Subcutaneous abdominal adipose tissue (tissue), 5 donors: ENCODE measurements at regions not wholly inside any gene's neighbourhood (a gene's known extent, or its start where the extent isn't known, plus 50 kb on each side); places are given as distances from the start of the nearest gene placed in this dataset.

Experiments used
- H3K27ac ChIP-seq: one replicate; pipeline ENCODE4 v1.7.0; 2013; ENCODE audit warnings: low read depth, mild to moderate bottlenecking, inconsistent platforms, low read length, moderate library complexity
- H3K27me3 ChIP-seq, 5 donors: one replicate each; pipeline ENCODE4 v1.7.0; 2013; ENCODE audit warnings: low read length in 5 of 5, inconsistent platforms in 1 of 5; ENCODE audit not compliant: control insufficient read depth in 5 of 5, insufficient read depth in 4 of 5
- H3K36me3 ChIP-seq, 5 donors: one replicate each; pipeline ENCODE4 v1.7.0; 2013; ENCODE audit warnings: low read length in 5 of 5; ENCODE audit not compliant: control insufficient read depth in 5 of 5, insufficient read depth in 5 of 5
- H3K4me1 ChIP-seq, 5 donors: one replicate each; pipeline ENCODE4 v1.7.0; 2013; ENCODE audit warnings: low read length in 5 of 5, mild to moderate bottlenecking in 3 of 5, moderate library complexity in 1 of 5; ENCODE audit not compliant: control insufficient read depth in 5 of 5, insufficient read depth in 5 of 5
- H3K4me3 ChIP-seq, 5 donors: one replicate each; pipeline ENCODE4 v1.7.0; 2013; ENCODE audit warnings: low read length in 5 of 5, low read depth in 1 of 5
- H3K9ac ChIP-seq, 5 donors: one replicate each; pipeline ENCODE4 v1.7.0; 2013; ENCODE audit warnings: low read length in 5 of 5, mild to moderate bottlenecking in 4 of 5, moderate library complexity in 3 of 5
- H3K9me3 ChIP-seq, 5 donors: one replicate each; pipeline ENCODE4 v1.7.0; 2013; ENCODE audit warnings: low read length in 5 of 5; ENCODE audit not compliant: control insufficient read depth in 5 of 5
- donor health status: healthy.
- donor health status: healthy.
- donor health status: healthy.
- donor health status: healthy.
- donor health status: healthy.

GRCh38 chr5:106127985-106128384, 1542.8 kb downstream of the EFNA5 start:
- Histone ChIP-seq H3K9ac (no peak overlapping the region), H3K27me3 (no peaks in the 10 kb centered on the region), H3K27ac (no peak overlapping the region), H3K9me3 (no peaks in the 10 kb centered on the region), H3K36me3 (no peaks in the 10 kb centered on the region), H3K4me1 (peaks cover 0 to 4% (median 0%) of the 10 kb centered on the region in 5 donors), H3K4me3 (no peak overlapping the region)

- no peak overlapping the region for H3K27ac ChIP-seq
- H3K36me3 ChIP-seq, result no peaks in the 10 kb centered on the region
- H3K9ac ChIP-seq, result no peak overlapping the region
- peaks cover 0 to 4% (median 0%) of the 10 kb centered on the region in 5 donors for H3K4me1 ChIP-seq
- no peaks in the 10 kb centered on the region for H3K9me3 ChIP-seq
- H3K27me3 ChIP-seq, result no peaks in the 10 kb centered on the region
- H3K4me3 ChIP-seq, result no peak overlapping the region
Measured at GRCh38 chr5:106127341-106127781, 1543.4 kb downstream of the EFNA5 start.

- no peak overlapping the region for H3K27ac ChIP-seq
- no peaks in the 10 kb centered on the region for H3K27me3 ChIP-seq
- no peaks in the 10 kb centered on the region for H3K4me1 ChIP-seq
- H3K9me3 ChIP-seq, result no peaks in the 10 kb centered on the region
- no peak overlapping the region for H3K9ac ChIP-seq
- H3K4me3 ChIP-seq, result no peak overlapping the region
- H3K36me3 ChIP-seq, result no peaks in the 10 kb centered on the region
Measured at GRCh38 chr5:106121972-106122605, 1548.6 kb downstream of the EFNA5 start.

- Histone ChIP-seq H3K4me1 (no peaks in the 10 kb centered on the region), H3K9me3 (peaks cover 0 to 16% (median 8%) of the 10 kb centered on the region in 5 donors), H3K27ac (no peak overlapping the region), H3K27me3 (no peaks in the 10 kb centered on the region), H3K4me3 (no peak overlapping the region), H3K36me3 (no peaks in the 10 kb centered on the region), H3K9ac (no peak overlapping the region)
Measured at GRCh38 chr5:106116682-106117081, 1554.1 kb downstream of the EFNA5 start.

GRCh38 chr5:106113922-106114321, 1556.8 kb downstream of the EFNA5 start:
- H3K27me3 ChIP-seq, result no peaks in the 10 kb centered on the region
- H3K9ac ChIP-seq, result no peak overlapping the region
- H3K36me3 ChIP-seq, result no peaks in the 10 kb centered on the region
- no peaks in the 10 kb centered on the region for H3K4me1 ChIP-seq
- H3K9me3 ChIP-seq, result peaks cover 0 to 16% (median 8%) of the 10 kb centered on the region in 5 donors
- no peak overlapping the region for H3K27ac ChIP-seq
- H3K4me3 ChIP-seq, result no peak overlapping the region

GRCh38 chr5:106106384-106106783, 1564.4 kb downstream of the EFNA5 start:
- H3K4me1 ChIP-seq, result no peaks in the 10 kb centered on the region
- H3K9me3 ChIP-seq, result no peaks in the 10 kb centered on the region
- H3K4me3 ChIP-seq, result no peak overlapping the region
- no peaks in the 10 kb centered on the region for H3K36me3 ChIP-seq
- no peaks in the 10 kb centered on the region for H3K27me3 ChIP-seq
- no peak overlapping the region for H3K9ac ChIP-seq
- no peak overlapping the region for H3K27ac ChIP-seq

GRCh38 chr5:106097340-106097739, 1573.4 kb downstream of the EFNA5 start:
- Histone ChIP-seq H3K27ac (no peak overlapping the region), H3K4me1 (no peaks in the 10 kb centered on the region), H3K36me3 (no peaks in the 10 kb centered on the region), H3K9me3 (no peaks in the 10 kb centered on the region), H3K4me3 (no peak overlapping the region), H3K9ac (no peak overlapping the region), H3K27me3 (no peaks in the 10 kb centered on the region)

- no peak overlapping the region for H3K9ac ChIP-seq
- no peaks in the 10 kb centered on the region for H3K36me3 ChIP-seq
- no peak overlapping the region for H3K27ac ChIP-seq
- no peaks in the 10 kb centered on the region for H3K4me1 ChIP-seq
- no peak overlapping the region for H3K4me3 ChIP-seq
- H3K9me3 ChIP-seq, result no peaks in the 10 kb centered on the region
- no peaks in the 10 kb centered on the region for H3K27me3 ChIP-seq
Measured at GRCh38 chr5:106094839-106095238, 1575.9 kb downstream of the EFNA5 start.

- H3K36me3 ChIP-seq, result no peaks in the 10 kb centered on the region
- H3K9me3 ChIP-seq, result no peaks in the 10 kb centered on the region
- no peaks in the 10 kb centered on the region for H3K4me1 ChIP-seq
- no peaks in the 10 kb centered on the region for H3K27me3 ChIP-seq
- H3K9ac ChIP-seq, result no peak overlapping the region
- H3K4me3 ChIP-seq, result no peak overlapping the region
- no peak overlapping the region for H3K27ac ChIP-seq
Measured at GRCh38 chr5:106094204-106094607, 1576.5 kb downstream of the EFNA5 start.

GRCh38 chr5:106093134-106093533, 1577.6 kb downstream of the EFNA5 start:
- no peak overlapping the region for H3K4me3 ChIP-seq
- H3K27ac ChIP-seq, result no peak overlapping the region

More at GRCh38 chr5:106093134-106093533, 1577.6 kb downstream of the EFNA5 start:
- Histone ChIP-seq H3K36me3 (no peaks in the 10 kb centered on the region), H3K9ac (no peak overlapping the region), H3K9me3 (no peaks in the 10 kb centered on the region), H3K4me1 (no peaks in the 10 kb centered on the region), H3K27me3 (no peaks in the 10 kb centered on the region)
